ENCODE measurements at regions not wholly inside any gene's neighbourhood (a gene's known extent, or its start where the extent isn't known, plus 50 kb on each side); places are given as distances from the start of the nearest gene placed in this dataset.

- no peaks in the 10 kb centered on the region for H3K36me3 ChIP-seq (ENCODE audit: insufficient read depth, low read length)
- no peaks in the 10 kb centered on the region for H3K79me2 ChIP-seq (ENCODE audit: insufficient read depth, low read length)
- no peak overlapping the region for H2AFZ ChIP-seq (ENCODE audit: low read depth, low read length)
- H3K4me2 ChIP-seq (ENCODE audit: insufficient read depth, low read length) = no peak overlapping the region
- H3K9ac ChIP-seq (ENCODE audit: low read depth, low read length) = no peak overlapping the region
- no peaks in the 10 kb centered on the region for H3K27me3 ChIP-seq (ENCODE audit: insufficient read depth, low read length, poor library complexity)
- TF ChIP-seq CTCF (IDR thresholded peaks at IDR 0.05; ENCODE audit: borderline replicate concordance, extremely low read depth, low read length, poor library complexity, severe bottlenecking) = no peak
- no peak for TF ChIP-seq EZH2 (IDR thresholded peaks at IDR 0.05; ENCODE audit: borderline replicate concordance, low read depth, low read length, severe bottlenecking)
- H3K4me1 ChIP-seq (ENCODE audit: insufficient read depth, low read length) = no peaks in the 10 kb centered on the region
- H3K27ac ChIP-seq (ENCODE audit: low read length) = no peak overlapping the region
- no peak overlapping the region for H3K4me3 ChIP-seq (ENCODE audit: low read depth in 1 of 2, low read length in 2 of 2)
- no peaks in the 10 kb centered on the region for H3K9me3 ChIP-seq (ENCODE audit: insufficient read depth, low read length, severe bottlenecking)
- no peaks in the 10 kb centered on the region for H4K20me1 ChIP-seq (ENCODE audit: insufficient read depth, low read length)
- DNase-seq (no peak), ATAC-seq (ENCODE audit: insufficient read depth, low read depth) (no peak)
These were observed 138.8 kb upstream of the BANK1 start for GRCh38 chr4:101651778-101652177.

- TF ChIP-seq CTCF (IDR thresholded peaks at IDR 0.05; ENCODE audit: borderline replicate concordance, extremely low read depth, low read length, poor library complexity, severe bottlenecking) (no peak), EZH2 (IDR thresholded peaks at IDR 0.05; ENCODE audit: borderline replicate concordance, low read depth, low read length, severe bottlenecking) (no peak)
- Histone ChIP-seq H3K27ac (ENCODE audit: low read length) (no peak overlapping the region), H3K36me3 (ENCODE audit: insufficient read depth, low read length) (no peaks in the 10 kb centered on the region), H3K9ac (ENCODE audit: low read depth, low read length) (no peak overlapping the region), H2AFZ (ENCODE audit: low read depth, low read length) (0 out of 2 replicates have a peak overlapping the region, but pooled peaks have one; percentile 39), H3K4me2 (ENCODE audit: insufficient read depth, low read length) (no peak overlapping the region), H3K4me3 (ENCODE audit: low read depth in 1 of 2, low read length in 2 of 2) (no peak overlapping the region), H3K79me2 (ENCODE audit: insufficient read depth, low read length) (no peaks in the 10 kb centered on the region), H3K27me3 (ENCODE audit: insufficient read depth, low read length, poor library complexity) (no peaks in the 10 kb centered on the region), H3K4me1 (ENCODE audit: insufficient read depth, low read length) (no peaks in the 10 kb centered on the region), H4K20me1 (ENCODE audit: insufficient read depth, low read length) (no peaks in the 10 kb centered on the region), H3K9me3 (ENCODE audit: insufficient read depth, low read length, severe bottlenecking) (no peaks in the 10 kb centered on the region)
- ATAC-seq (ENCODE audit: insufficient read depth, low read depth) = no peak
- no peak for DNase-seq
These were observed 140.6 kb upstream of the BANK1 start for GRCh38 chr4:101649790-101650515.

- no peaks in the 10 kb centered on the region for H3K9me3 ChIP-seq (ENCODE audit: insufficient read depth, low read length, severe bottlenecking)
- no peak overlapping the region for H3K9ac ChIP-seq (ENCODE audit: low read depth, low read length)
- H3K27me3 ChIP-seq (ENCODE audit: insufficient read depth, low read length, poor library complexity) = no peaks in the 10 kb centered on the region
- H2AFZ ChIP-seq (ENCODE audit: low read depth, low read length) = no peak overlapping the region
- no peak overlapping the region for H3K27ac ChIP-seq (ENCODE audit: low read length)
- DNase-seq (no peak), ATAC-seq (ENCODE audit: insufficient read depth, low read depth) (no peak)
- H3K36me3 ChIP-seq (ENCODE audit: insufficient read depth, low read length) = no peaks in the 10 kb centered on the region
- H3K4me1 ChIP-seq (ENCODE audit: insufficient read depth, low read length) = no peaks in the 10 kb centered on the region
- no peak for TF ChIP-seq EZH2 (IDR thresholded peaks at IDR 0.05; ENCODE audit: borderline replicate concordance, low read depth, low read length, severe bottlenecking)
- TF ChIP-seq CTCF (IDR thresholded peaks at IDR 0.05; ENCODE audit: borderline replicate concordance, extremely low read depth, low read length, poor library complexity, severe bottlenecking) = no peak
- no peak overlapping the region for H3K4me3 ChIP-seq (ENCODE audit: low read depth in 1 of 2, low read length in 2 of 2)
- no peaks in the 10 kb centered on the region for H3K79me2 ChIP-seq (ENCODE audit: insufficient read depth, low read length)
- no peaks in the 10 kb centered on the region for H4K20me1 ChIP-seq (ENCODE audit: insufficient read depth, low read length)
- H3K4me2 ChIP-seq (ENCODE audit: insufficient read depth, low read length) = no peak overlapping the region
These were observed 142.9 kb upstream of the BANK1 start for GRCh38 chr4:101647710-101648034.
